H1 (cell line): ENCODE measurements at regions not wholly inside any gene's neighbourhood (a gene's known extent, or its start where the extent isn't known, plus 50 kb on each side); places are given as distances from the start of the nearest gene placed in this dataset.

Source experiments
- SIN3A ChIP-seq, 2 experiments: IDR thresholded peaks in 1 of 2; conservative IDR thresholded peaks in 1 of 2; 2 replicates each; pipeline ENCODE4 v1.6.1; 2011 to 2012; ENCODE audit warnings: low read length in 2 of 2, improper control_type of control experiment in 1 of 2, low read depth in 1 of 2, mild to moderate bottlenecking in 1 of 2

- TF ChIP-seq SIN3A (conservative IDR thresholded peaks at IDR 0.05 in 1 of 2, IDR thresholded peaks at IDR 0.05 in 1 of 2; ENCODE audit: low read depth in 1 of 2, low read length in 2 of 2) = no peak
Measured at GRCh38 chr14:73797543-73798265, 53.9 kb upstream of the PTGR2 start (continued).
